Right lobe of liver (tissue), 6 donors: ENCODE measurements at regions not wholly inside any gene's neighbourhood (a gene's known extent, or its start where the extent isn't known, plus 50 kb on each side); places are given as distances from the start of the nearest gene placed in this dataset.

ENCODE experiments used
- ATAC-seq, 4 donors: fragments of 200-7000 bp; cut with Tn5 transposase; one replicate each; pipeline ENCODE4 v1.9.1; 2020; ENCODE audit warnings: mild to moderate bottlenecking in 4 of 4, moderate library complexity in 4 of 4
- DNase-seq, 3 donors: peaks; one replicate each; pipeline ENCODE4 v3.0.0-alpha.2; 2020
- H3K27ac ChIP-seq, 3 donors: fragments of 200-600 bp; one replicate each; pipeline ENCODE4 v1.8.0; 2022
- H3K27me3 ChIP-seq, 2 donors: fragments of 200-600 bp; one replicate each; pipeline ENCODE4 v1.8.0; 2022
- H3K36me3 ChIP-seq, 4 donors: fragments of 200-600 bp; sonication (generic) in 1 of 4; one replicate each; pipeline versions ENCODE4 v1.5.1 to v1.8.0; 2017 to 2022; ENCODE audit warnings: control low read depth in 1 of 4
- H3K4me1 ChIP-seq, 4 donors: fragments of 200-600 bp; sonication (generic) in 1 of 4; one replicate each; pipeline versions ENCODE4 v1.5.1 to v1.8.0; 2017 to 2022; ENCODE audit warnings: control low read depth in 1 of 4
- H3K4me3 ChIP-seq, 3 donors: fragments of 200-600 bp; one replicate each; pipeline ENCODE4 v1.8.0; 2022
- H3K9me3 ChIP-seq, 4 donors: fragments of 200-600 bp; sonication (generic) in 1 of 4; one replicate each; pipeline versions ENCODE4 v1.5.1 to v1.8.0; 2017 to 2022; ENCODE audit warnings: control low read depth in 1 of 4
- CTCF ChIP-seq, 4 donors: fragments of 200-600 bp in 3 of 4; fragments of 450-650 bp in 1 of 4; IDR thresholded peaks; one replicate each; pipeline versions ENCODE4 v1.5.1 to v1.8.0; 2016 to 2022; ENCODE audit warnings: antibody characterized with exemption in 4 of 4, mild to moderate bottlenecking in 2 of 4
- POLR2A ChIP-seq: fragments of 450-650 bp; IDR thresholded peaks from one replicate; pipeline ENCODE4 v1.6.1; 2017; ENCODE audit warnings: antibody characterized with exemption, mild to moderate bottlenecking
- WGBS: methylation state at CpG from one replicate; pipeline ENCODE4 v1.1.6; 2018; ENCODE audit warnings: low coverage, low lambda C conversion rate; ENCODE audit not compliant: insufficient coverage; ENCODE audit errors: missing lambda C conversion rate; 5-methylcytosine and 5-hydroxymethylcytosine counted together
- intact Hi-C, 2 donors: fragments of 100-400 bp; cut with DNase I; formaldehyde crosslinking; loops; one replicate each; pipeline versions ENCODE4 v1.11.2 to v1.14.1; 2022
- donor health status: DM: no; HTN: yes; CAD: no.
- donor health status: DM: no; HTN: no; CAD: no.
- donor health status: DM: no; HTN: no; CAD: no.
- donor health status: DM: no; HTN: yes; CAD: no.
- donor health status: DM: no; HTN: yes; CAD: no.

GRCh38 chr4:67052814-67053675, 492.3 kb downstream of the CENPC start:
- H3K9me3 ChIP-seq = no peaks in the 10 kb centered on the region
- no peak overlapping the region for H3K4me3 ChIP-seq
- no peak overlapping the region for H3K27ac ChIP-seq
- ATAC-seq (no peak), DNase-seq (no peak)
- intact Hi-C loops = no loop called here
- H3K36me3 ChIP-seq = no peaks in the 10 kb centered on the region
- no peaks in the 10 kb centered on the region for H3K27me3 ChIP-seq
- 52% methylated on average over 10 of the region's 10 CpGs for WGBS
- no peaks in the 10 kb centered on the region for H3K4me1 ChIP-seq
- no peak for TF ChIP-seq CTCF (IDR thresholded peaks at IDR 0.05)
- no peak for TF ChIP-seq POLR2A

GRCh38 chr4:67051000-67051789, 494.1 kb downstream of the CENPC start:
- ATAC-seq (no peak), DNase-seq (no peak)
- Histone ChIP-seq H3K4me3 (no peak overlapping the region), H3K9me3 (no peaks in the 10 kb centered on the region), H3K4me1 (no peaks in the 10 kb centered on the region), H3K36me3 (no peaks in the 10 kb centered on the region), H3K27ac (no peak overlapping the region), H3K27me3 (no peaks in the 10 kb centered on the region)
- no peak for TF ChIP-seq CTCF (IDR thresholded peaks at IDR 0.05)
- no peak for TF ChIP-seq POLR2A
- intact Hi-C loops = no loop called here
- WGBS = 29% methylated on average over 4 of the region's 4 CpGs

- no peak for DNase-seq
- H3K9me3 ChIP-seq = no peaks in the 10 kb centered on the region
- intact Hi-C loops = no loop called here
Observed at GRCh38 chr4:67049446-67049845, 495.9 kb downstream of the CENPC start.

GRCh38 chr4:67048530-67048929, 496.8 kb downstream of the CENPC start:
- Histone ChIP-seq H3K36me3 (no peaks in the 10 kb centered on the region), H3K9me3 (no peaks in the 10 kb centered on the region), H3K27ac (no peak overlapping the region), H3K27me3 (no peaks in the 10 kb centered on the region), H3K4me1 (no peaks in the 10 kb centered on the region), H3K4me3 (no peak overlapping the region)
- WGBS = 34% methylated on average over 2 of the region's 2 CpGs
- no peak for ATAC-seq
- no peak for DNase-seq
- TF ChIP-seq POLR2A (no peak), CTCF (IDR thresholded peaks at IDR 0.05) (no peak)
- intact Hi-C loops = no loop called here

More at GRCh38 chr4:67049446-67049845, 495.9 kb downstream of the CENPC start:
- no peaks in the 10 kb centered on the region for H3K27me3 ChIP-seq
- H3K4me3 ChIP-seq = no peak overlapping the region
- TF ChIP-seq CTCF (IDR thresholded peaks at IDR 0.05) (no peak), POLR2A (no peak)
- no peaks in the 10 kb centered on the region for H3K36me3 ChIP-seq
- H3K4me1 ChIP-seq = no peaks in the 10 kb centered on the region
- no peak overlapping the region for H3K27ac ChIP-seq
- 28% methylated on average over 2 of the region's 2 CpGs for WGBS
- ATAC-seq = no peak
